ENCODE measurements at regions not wholly inside any gene's neighbourhood (a gene's known extent, or its start where the extent isn't known, plus 50 kb on each side); places are given as distances from the start of the nearest gene placed in this dataset.
"Not testable (repeated sequence)": the region's sequence is repeated elsewhere in the genome, so short reads cannot be mapped to it uniquely, and the experiment has no call there.

DNA sequence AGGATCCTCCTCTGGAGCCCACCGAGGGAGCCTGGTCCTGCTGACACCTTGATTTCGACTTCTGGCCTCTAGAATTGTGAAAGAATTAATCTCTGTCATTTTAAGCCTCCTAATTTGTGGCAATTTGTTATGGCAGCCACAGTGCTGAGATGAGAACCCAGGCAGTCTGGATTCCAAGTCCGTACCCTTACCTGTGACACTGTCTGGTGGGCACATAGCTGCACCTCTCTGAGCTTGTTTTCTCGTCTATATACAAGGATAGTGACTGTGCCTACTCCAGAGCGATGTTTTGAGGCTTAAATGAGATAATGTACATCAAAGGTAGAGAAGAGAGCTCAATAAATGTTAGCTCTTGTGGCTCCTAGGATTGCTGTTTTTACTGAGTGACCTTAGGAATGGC lies 128.4 kb upstream of the MPHOSPH6 start:
- DNase-seq (ENCODE audit: low read depth): no peak

DNA sequence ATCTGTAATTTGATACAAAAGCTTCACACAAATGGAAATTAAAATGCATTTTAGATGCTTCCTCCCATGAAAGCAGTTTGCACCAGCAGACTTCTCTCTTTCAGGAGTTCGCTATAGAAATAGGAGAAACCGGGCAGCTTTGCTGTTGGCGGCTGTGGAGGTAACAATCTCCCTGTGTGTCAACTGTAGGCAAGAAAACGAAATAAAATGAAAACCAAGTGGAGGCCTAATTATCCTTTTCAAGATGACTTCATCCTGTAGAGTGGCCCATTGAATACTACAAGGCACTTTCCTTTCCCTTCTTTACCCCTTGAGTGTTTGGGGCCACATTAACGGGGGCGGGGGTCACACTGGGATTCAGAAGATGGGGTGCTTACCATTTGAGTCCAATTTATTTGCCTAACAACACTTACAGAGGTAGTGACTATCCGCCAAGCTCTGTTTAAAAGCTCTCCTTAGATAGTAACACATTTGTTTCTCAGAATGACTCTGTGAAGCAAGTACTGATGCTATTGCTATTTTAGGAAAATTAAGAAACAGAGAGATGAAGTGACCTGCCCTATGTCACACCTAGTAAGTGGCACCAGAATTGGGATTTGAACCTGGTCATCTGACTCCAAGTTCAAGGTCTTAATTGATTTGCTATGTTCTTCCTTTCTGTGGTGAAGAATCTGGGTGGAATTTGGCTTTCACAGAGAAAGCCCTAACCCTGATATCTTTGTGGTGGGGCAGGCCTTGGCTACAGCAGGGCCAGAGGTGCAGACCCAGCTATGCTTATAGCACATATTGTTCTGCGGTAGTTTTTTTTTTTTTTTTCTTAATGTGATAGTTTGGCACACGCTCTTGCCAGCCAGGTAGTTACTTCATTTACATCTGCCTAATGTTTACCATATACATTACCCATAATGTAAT lies 125.5 kb upstream of the MPHOSPH6 start:
- DNase-seq (ENCODE audit: low read depth): no peak

DNA sequence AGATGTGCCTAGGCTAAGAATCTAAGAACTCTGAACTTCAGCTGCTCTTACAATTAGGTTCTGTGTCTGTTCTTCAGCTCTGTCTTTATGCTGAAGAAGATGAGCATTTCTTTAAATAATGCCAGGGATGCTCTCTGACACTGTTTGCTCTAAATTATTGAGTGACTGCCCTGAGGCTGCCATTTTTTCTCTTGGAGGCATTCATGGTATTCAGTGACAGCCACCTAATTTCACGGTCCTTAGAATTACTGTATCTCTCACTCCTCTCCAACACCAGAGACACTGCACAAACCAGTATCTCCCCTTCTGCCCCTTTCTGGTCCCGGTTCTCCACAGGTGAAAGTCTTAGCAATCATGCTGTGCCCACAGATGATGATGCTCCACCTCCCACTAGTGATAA lies 123.6 kb upstream of the MPHOSPH6 start:
- DNase-seq (ENCODE audit: low read depth): no peak

DNA sequence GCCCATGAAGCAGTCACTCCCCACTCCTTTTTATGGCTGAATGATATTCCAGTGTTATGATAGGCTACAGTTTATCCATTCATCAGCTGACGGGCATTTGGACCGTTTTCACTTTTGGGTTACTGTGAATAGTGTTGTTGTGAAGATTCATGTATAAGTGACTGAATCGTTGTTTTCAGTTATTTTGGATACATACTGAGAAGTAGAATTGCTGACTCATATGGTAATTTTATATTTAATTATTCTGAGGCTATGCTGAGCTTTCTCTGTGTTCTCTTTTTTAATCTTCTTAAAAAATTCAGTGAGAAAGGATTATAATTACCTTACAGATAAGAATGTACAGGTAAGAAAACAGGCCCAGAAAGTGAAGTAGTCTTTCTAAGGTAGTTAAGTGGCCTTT lies 117.9 kb upstream of the MPHOSPH6 start:
- no peak for DNase-seq (ENCODE audit: low read depth)

DNA sequence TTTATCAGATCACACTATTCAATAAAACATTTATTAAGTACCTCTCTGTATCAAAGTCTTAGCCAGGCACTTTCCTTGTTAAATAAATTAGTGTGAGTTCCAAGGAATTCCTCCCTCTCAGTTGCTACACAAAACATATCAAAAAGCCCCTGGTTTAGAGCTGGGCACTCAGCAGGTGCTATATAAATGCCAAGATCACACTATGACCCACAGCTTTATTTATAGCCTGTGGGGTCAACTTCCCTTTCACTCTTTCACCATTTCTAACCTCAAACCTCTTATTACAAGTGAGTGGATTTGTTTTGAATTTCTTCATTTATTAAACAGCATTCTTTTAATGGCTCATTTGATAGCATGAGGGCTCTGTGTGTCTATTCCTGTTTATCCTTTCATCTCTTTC lies 112.6 kb upstream of the MPHOSPH6 start:
- DNase-seq (ENCODE audit: low read depth): no peak

DNA sequence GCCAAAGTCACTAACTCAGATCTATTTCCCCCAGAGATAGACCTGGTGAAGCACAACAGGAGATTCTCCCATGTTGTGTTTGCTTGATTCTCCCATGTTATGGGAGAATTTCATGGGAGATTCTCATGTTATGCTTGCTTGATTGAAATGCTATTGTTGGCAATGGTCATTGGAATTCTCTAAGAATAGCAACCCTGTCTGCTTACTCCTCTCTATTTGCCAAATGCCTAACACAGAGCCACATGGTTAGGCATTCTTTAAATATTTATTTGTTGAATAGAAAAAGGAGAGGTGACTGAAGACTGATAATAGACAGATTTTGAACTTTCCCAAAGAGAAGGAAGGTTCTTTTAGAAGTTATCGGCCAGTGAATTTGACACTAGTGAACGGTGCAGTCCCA lies 111.5 kb upstream of the MPHOSPH6 start:
- peak; percentile 9 for DNase-seq (ENCODE audit: low read depth)

DNA sequence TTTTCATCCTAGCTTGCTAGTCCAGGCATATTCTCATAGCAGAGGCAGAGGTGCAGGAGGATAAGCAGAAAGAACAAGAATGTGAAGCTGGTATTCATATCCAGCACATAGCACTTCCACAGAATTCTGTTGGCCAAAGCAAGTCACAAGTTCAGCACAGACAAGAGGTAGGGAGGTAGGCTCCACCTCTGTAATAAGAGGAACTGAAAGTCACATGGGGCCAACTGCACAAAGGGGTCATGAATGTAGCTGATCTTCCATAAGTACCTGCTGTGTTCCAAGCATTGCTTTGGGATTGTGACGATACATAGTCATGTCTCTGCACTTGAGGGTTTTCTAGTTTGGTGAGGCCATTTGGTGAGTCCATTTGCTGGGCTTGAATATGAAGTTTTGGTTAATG lies 110.8 kb upstream of the MPHOSPH6 start:
- DNase-seq (ENCODE audit: low read depth): no peak

DNA sequence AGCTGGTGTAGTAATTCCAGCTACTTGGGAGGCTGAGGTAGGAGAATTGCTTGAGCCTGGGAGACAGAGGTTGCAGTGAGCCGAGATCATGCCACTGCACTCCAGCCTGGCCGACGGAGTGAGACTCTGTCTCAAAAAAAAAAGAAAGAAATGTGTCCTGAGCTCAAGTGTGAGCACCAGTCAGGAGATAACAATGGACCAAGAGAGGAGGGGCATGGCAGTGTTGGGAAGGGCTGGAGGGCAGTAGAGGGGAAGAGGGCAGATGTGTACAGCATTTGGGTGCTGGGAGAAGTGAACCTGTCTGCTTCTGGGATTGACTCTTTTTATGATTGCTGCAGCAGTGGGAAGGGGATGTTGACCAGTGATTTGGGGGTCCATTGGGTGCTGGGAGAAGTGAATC lies 105.3 kb upstream of the MPHOSPH6 start:
- not testable (repeated sequence) for DNase-seq (ENCODE audit: low read depth)

DNA sequence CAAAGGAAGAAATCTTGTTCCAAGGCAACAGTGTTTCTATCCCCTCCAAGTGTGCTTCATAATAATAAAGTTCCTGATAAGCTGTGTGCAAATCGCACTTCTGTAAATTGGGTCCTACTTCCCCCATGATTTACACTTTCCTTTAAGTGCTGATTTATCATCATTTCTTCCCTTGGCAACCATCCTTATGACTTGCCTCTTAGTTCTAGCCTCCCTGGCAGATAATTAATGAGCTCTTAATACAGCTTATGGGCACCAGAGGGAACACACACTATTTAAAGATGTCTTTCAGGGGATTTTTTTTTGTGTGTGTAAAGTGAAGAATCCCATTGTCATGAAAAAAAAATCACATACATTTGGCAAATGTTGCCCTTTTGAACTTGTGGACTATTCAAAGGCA lies 101.6 kb upstream of the MPHOSPH6 start:
- DNase-seq (ENCODE audit: low read depth): no peak

DNA sequence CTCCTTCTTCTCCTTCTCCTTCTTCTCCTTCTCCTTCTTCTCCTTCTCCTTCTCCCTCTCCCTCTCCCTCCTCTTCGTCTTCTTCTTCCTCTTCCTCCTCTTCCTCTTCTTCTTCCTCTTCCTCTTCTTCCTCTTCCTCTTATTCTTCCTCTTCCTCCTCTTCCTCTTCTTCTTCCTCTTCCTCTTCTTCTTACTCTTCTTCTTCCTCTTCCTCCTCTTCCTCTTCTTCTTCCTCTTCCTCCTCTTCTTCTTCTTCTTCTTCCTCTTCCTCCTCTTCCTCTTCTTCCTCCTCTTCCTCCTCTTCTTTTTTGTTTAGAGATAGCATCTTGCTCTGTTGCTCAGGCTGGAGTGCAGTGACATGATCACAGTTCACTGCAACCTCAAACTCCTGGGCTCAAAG lies 97.7 kb upstream of the MPHOSPH6 start:
- DNase-seq (ENCODE audit: low read depth): not testable (repeated sequence)

DNA sequence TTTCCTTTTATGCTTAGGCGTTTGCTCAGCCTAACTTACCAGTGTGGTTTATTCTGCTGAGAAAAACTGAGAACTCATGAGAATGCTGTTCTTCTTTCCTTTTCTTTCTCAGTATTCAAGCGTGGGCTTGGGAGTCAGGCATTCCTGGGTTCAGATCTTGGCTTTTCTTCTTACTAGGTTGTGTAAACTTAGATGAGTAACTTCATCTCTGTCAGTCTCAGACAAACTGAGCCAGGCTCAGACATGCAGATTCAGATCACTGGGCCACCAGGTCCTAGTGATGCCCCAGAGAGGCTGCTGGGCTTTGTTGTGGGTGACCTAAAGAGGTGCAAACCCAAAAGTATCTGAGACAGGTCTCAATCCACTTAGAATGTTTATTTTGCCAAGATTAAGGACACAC lies 95.8 kb upstream of the MPHOSPH6 start:
- DNase-seq (ENCODE audit: low read depth): no peak

DNA sequence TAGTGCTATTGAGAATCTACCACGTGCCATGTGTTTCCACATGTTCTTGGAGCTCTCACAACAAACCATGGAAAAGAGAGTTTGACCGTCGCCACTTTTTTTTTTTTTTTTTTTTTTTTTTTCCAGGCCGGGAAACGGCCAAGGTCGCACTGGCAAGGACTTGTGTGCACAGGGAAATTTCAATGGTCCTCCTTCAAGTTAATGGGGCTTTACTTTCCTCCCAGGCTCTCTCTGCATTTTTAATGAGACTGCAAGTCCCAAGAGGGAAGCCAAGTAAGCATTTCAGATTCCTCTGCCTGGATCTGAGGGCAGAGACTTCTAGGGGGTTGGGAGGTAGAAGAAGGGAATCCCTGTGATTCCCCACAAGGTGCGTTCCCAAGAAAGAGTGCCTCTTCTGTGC lies 94.7 kb upstream of the MPHOSPH6 start:
- no peak for DNase-seq (ENCODE audit: low read depth)

DNA sequence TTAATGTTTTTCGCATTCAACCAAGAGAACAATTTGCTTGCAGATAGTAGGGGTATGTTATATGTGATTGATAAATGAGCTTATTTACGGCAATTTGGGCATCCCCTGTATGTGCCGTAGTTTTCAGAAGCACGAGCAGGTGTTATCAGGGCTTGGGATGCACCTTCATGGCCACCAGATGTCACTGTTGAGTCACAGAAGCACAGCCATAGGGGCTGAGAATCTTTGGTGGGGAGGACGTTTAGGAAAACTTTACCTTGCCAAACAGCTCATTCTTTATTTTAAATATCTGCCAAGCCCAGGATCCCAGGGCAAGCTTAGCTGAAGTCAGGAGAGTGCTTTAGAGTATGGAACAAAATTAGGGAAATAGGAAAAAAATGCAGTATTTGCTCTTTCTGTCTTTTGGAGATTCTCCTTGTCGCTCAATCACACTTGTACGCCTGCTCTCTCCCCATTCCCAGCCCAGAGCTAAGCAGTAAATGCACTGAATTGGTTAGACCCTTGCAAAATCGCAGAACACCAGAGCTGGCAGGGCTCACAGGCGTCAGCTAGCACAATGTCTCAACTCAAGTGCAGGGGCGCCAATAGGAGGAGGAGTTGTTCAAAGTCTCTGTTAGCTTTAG lies 93.6 kb upstream of the MPHOSPH6 start:
- DNase-seq (ENCODE audit: low read depth): peak; percentile 62

DNA sequence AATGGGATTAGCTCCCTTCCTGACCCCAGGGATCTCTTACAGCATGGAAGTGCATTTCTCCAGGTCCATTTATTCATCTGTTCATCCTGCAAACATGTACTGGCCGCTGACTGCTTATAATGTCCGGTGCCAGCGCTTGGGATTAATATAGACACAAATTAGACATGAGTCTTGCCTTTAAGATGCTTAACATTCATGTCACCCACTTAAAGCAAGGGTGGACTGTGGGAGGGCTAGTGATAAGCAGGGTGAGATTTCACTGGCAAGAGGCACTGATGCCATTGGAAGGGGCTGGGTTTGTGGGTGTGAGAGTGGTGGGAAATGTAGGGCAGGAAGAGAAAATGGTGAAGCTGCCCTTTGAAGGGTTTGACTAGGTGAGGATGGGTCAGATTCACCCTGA lies 92.2 kb upstream of the MPHOSPH6 start:
- no peak for DNase-seq (ENCODE audit: low read depth)

DNA sequence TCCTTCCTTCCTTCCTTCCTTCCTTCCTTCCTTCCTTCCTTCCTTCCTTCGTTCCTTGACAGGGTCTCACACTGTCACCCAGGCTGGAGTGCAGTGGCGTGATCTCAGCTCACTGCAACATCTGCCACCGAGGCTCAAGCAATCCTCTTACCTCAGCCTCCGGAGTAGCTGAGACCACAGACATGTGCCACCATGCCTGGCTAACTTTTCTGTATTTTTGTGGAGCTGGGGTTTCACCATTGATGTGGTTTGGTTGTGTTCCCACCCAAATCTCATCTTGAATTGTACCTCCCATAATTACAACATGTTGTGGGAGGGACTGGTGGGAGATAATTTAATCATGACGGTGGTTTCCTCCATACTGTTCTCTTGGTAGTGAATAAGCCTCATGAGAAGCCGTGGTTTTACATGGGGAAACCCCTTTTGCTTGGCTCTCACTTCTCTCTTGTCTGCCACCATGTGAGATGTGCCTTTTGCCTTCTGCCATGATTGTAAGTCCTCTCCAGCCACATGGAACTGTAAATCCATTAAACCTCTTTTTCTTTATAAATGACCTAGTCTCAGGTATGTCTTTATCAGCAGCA lies 90.3 kb upstream of the MPHOSPH6 start:
- no peak for DNase-seq (ENCODE audit: low read depth)

DNA sequence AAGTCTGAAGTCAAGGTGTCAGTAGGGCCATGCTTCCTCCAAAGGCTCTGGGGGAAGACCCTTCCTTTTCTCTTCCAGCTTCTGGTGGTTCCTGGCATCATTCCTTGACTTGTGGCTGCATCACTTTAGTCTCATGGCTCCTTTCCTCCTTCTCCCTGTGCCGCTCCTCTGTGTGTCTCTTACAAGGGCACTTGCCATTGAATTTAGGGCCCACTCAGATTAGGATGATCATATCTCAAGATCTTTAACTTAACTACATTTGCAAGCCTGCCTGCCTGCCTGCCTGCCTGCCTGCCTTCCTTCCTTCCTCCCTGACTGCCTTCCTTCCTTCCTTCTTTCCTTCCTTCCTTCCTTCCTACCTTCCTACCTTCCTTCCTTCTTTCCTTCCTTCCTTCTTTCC lies 89.7 kb upstream of the MPHOSPH6 start:
- DNase-seq (ENCODE audit: low read depth): no peak

DNA sequence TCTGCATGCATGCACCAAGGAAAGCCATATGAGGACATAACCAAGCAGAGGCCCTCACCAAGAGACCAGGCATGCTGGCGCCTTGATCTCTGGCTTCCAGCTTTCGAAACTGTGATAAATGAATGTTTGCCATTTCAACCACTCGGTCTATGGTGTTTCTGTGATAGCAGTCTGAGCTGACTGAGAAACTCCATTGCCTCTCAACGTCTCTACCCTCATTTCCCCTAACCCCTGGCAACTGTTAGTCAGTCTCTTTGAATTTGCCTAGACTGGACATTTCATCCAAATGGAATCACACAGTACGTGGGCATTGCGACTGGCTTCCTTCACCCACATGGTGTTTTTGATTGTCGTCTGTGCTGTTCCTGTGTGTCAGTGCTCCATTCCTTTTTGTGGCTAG lies 88.0 kb upstream of the MPHOSPH6 start:
- no peak for DNase-seq (ENCODE audit: low read depth)

DNA sequence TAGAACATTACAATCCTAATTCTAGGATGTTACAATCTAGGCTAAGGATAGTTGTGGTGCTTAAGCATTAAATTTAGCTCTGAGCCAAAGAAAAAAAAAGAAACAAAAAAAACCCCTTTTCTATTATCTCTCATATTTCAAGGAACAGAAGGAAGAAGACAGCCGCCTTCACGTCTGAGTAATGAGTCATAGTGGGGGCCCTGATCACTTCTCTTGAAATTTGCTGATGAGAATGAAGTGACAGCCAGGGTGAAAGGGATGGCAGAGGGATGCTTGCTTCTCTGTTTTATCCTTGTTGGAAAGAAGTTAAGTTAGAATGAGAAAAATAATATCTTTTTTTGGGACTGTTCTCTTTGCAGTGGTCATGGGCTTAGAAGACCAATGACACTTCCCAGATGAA lies 82.6 kb upstream of the MPHOSPH6 start:
- DNase-seq (ENCODE audit: low read depth): no peak

DNA sequence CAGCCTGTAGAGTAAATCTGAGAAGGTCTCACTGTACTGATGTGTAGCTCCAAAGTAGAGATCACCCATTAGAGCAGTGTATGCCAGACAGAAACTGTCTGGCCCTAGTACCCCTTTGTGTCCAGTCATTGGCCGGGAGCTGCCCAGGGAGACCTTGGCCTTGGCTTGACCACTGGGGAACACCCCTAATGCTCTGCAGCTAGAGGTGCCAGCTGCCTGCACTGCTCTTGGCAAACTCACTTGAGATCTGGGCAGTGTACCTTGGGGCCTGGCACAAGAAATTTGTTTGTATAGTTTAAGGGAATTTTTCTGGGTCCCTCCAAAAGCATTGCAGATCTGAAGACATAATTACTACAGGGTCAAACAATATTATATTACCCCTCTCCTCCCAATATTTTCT lies 78.7 kb upstream of the MPHOSPH6 start:
- no peak for DNase-seq (ENCODE audit: low read depth)

DNA sequence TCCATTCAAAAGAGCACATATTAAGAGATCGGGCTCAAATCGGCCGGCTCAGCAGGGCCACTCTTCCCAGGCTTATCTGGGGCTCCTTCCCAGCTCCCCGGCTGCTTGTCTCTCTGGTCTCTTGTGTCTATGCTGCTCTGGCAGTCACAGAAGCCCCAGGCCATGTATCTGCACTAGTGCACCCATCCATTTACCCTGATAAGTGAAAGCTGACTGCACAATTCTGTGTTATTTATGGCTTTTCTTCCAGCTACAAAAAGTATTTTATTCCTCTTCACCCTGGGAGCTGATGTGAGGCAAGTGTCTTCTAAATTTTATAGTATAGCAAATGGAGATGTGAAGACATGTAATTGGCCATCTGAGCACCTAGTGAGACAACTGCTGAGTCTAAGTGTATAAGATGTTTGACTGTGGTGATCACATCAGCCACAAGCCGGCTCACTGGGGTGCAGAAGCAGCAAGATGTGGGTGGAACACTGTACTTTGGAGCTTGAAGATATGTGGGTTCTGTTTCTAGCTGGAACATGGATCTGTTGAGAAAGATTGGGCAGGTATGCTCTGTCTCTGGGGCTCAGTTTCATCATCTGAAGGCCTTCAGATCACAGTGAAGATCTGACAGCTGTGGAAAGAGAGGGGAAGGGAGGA lies 78.1 kb upstream of the MPHOSPH6 start:
- DNase-seq (ENCODE audit: low read depth): no peak

DNA sequence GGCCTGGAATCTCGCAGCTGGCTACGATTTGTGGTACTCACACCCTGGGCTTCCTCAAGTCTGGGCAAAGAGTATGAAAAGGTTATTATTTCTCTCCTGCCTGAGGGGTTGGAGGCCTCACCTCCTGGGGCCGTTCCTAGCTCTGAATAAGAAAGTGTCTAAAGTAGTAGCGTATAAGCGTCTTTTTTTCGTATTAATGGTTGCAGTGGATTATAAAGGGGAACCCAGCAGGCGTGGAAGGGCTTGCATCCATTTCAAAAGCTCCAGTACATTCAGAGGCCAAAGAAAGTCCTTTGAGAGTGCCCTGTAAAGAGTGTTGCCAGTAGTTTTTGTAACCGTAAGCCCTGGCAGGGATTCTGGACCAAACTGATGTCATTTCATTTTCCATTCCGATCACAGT lies 72.2 kb upstream of the MPHOSPH6 start:
- DNase-seq (ENCODE audit: low read depth): no peak

DNA sequence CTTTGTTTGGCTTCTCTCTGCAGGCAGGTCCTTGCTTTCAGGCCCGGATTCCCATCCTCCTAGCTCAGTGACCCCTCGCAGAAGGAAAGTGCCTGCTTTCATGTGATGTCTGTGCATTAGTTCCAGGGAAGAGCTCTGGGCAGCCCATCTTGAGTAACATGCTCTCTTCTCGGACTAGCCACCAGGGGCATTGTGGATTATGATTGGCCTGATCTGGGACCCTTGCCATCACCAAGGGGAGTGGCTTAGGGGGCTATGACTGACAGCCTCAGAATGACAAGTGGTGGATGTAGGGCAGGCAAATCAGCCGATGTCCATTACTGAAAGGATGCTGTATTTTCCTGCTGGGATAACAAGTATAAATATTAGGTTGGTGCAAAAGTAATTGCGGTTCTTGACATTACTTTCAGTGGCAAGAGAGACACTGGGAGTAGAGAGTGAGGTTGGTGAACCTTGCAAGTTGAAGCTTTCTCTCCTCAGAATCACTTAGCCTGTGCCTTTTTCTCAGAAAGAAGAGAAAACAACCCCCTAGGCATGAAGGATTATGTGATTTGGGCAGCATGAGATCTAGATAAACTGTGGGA lies 71.5 kb upstream of the MPHOSPH6 start:
- no peak for DNase-seq (ENCODE audit: low read depth)

DNA sequence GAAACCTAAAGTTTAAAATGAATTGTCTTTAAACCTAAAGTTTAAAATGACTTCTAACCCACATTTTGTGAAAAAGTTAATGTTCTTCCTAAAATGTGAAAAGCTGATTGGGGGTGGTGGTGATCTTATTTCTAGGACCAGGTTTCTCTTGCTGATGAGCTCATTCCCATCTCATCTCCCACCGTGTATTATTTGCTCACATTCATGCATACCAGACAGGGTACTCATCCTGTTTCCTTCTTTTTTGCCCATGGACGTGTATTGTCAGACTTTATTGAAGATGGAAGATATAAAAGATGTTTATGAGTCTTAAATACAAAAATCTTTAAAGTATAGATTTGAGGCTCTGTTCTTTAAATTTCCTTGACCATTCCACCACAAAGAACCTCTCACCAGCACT lies 70.1 kb upstream of the MPHOSPH6 start:
- no peak for DNase-seq (ENCODE audit: low read depth)

All from EH (cell line).